Liver (tissue), 8 donors: ENCODE measurements at regions not wholly inside any gene's neighbourhood (a gene's known extent, or its start where the extent isn't known, plus 50 kb on each side); places are given as distances from the start of the nearest gene placed in this dataset.

Source experiments
- DNase-seq: peaks from one replicate; pipeline ENCODE4 v3.0.0-alpha.2; 2017; ENCODE audit warnings: low spot score
- H3K27ac ChIP-seq, 2 donors: one replicate each; pipeline ENCODE4 v1.7.0; 2013; ENCODE audit warnings: inconsistent platforms in 2 of 2, low read length in 2 of 2, control low read depth in 1 of 2, low read depth in 1 of 2, mild to moderate bottlenecking in 1 of 2
- H3K27me3 ChIP-seq, 4 donors: one replicate each; pipeline versions ENCODE4 v1.6.1 to v1.7.0; 2013; ENCODE audit warnings: low read length in 3 of 4, inconsistent platforms in 1 of 4, mild to moderate bottlenecking in 1 of 4, moderate library complexity in 1 of 4; ENCODE audit not compliant: control insufficient read depth in 4 of 4, insufficient read depth in 4 of 4
- H3K36me3 ChIP-seq, 4 donors: one replicate each; pipeline versions ENCODE4 v1.6.1 to v1.7.0; 2013; ENCODE audit warnings: low read length in 3 of 4, mild to moderate bottlenecking in 3 of 4, low read depth in 1 of 4, moderate library complexity in 1 of 4; ENCODE audit not compliant: control insufficient read depth in 4 of 4, insufficient read depth in 3 of 4
- H3K4me1 ChIP-seq, 4 donors: one replicate each; pipeline versions ENCODE4 v1.6.1 to v1.7.0; 2013; ENCODE audit warnings: low read length in 3 of 4, mild to moderate bottlenecking in 3 of 4, moderate library complexity in 1 of 4; ENCODE audit not compliant: control insufficient read depth in 4 of 4, insufficient read depth in 4 of 4
- H3K4me3 ChIP-seq, 3 donors: one replicate each; pipeline versions ENCODE4 v1.6.1 to v1.7.0; 2013; ENCODE audit warnings: low read length in 3 of 3, control low read depth in 1 of 3, low read depth in 1 of 3, mild to moderate bottlenecking in 1 of 3
- H3K9ac ChIP-seq, 2 donors: one replicate each; pipeline ENCODE4 v1.7.0; 2013; ENCODE audit warnings: low read length in 2 of 2, mild to moderate bottlenecking in 2 of 2, moderate library complexity in 2 of 2, control low read depth in 1 of 2, low read depth in 1 of 2
- H3K9me3 ChIP-seq, 4 donors: one replicate each; pipeline versions ENCODE4 v1.6.1 to v1.7.0; 2013; ENCODE audit warnings: low read length in 3 of 4; ENCODE audit not compliant: control insufficient read depth in 4 of 4
- CTCF ChIP-seq: fragments of 150-350 bp; IDR thresholded peaks from 2 replicates; pipeline ENCODE4 v1.5.1; 2017; ENCODE audit warnings: improper control_type of control experiment, low read depth, low read length; ENCODE audit not compliant: missing input control
- EGR1 ChIP-seq, 2 donors: IDR thresholded peaks; 2 replicates each; pipeline ENCODE4 v1.6.1; 2016 to 2018; ENCODE audit warnings: antibody characterized with exemption in 2 of 2, low read depth in 2 of 2
- FOXA1 ChIP-seq: IDR thresholded peaks from 2 replicates; pipeline ENCODE4 v1.6.1; 2016; ENCODE audit warnings: antibody characterized with exemption
- FOXA2 ChIP-seq: IDR thresholded peaks from 2 replicates; pipeline ENCODE4 v1.6.1; 2016; ENCODE audit warnings: antibody characterized with exemption
- GABPA ChIP-seq, 2 donors: IDR thresholded peaks in 1 of 2; conservative IDR thresholded peaks in 1 of 2; 2 replicates each; pipeline ENCODE4 v1.6.1; 2016; ENCODE audit warnings: antibody characterized with exemption in 2 of 2, mild to moderate bottlenecking in 1 of 2, moderate library complexity in 1 of 2
- HNF4G ChIP-seq: IDR thresholded peaks from 2 replicates; pipeline ENCODE4 v1.6.1; 2016; ENCODE audit warnings: antibody characterized with exemption
- JUND ChIP-seq, 2 donors: IDR thresholded peaks; 2 replicates each; pipeline ENCODE4 v1.6.1; 2016; ENCODE audit warnings: antibody characterized with exemption in 2 of 2
- NR2F2 ChIP-seq: IDR thresholded peaks from 2 replicates; pipeline ENCODE4 v1.6.1; 2016; ENCODE audit warnings: antibody characterized with exemption
- RAD21 ChIP-seq, 2 donors: IDR thresholded peaks; 2 replicates each; pipeline ENCODE4 v1.6.1; 2016; ENCODE audit warnings: antibody characterized with exemption in 2 of 2, mild to moderate bottlenecking in 2 of 2
- RXRA ChIP-seq, 2 donors: IDR thresholded peaks; 2 replicates each; pipeline ENCODE4 v1.6.1; 2017 to 2018; ENCODE audit warnings: antibody characterized with exemption in 2 of 2, mild to moderate bottlenecking in 1 of 2
- SP1 ChIP-seq: IDR thresholded peaks from 2 replicates; pipeline ENCODE4 v1.6.1; 2018; ENCODE audit warnings: antibody characterized with exemption, mild to moderate bottlenecking
- YY1 ChIP-seq: IDR thresholded peaks from 2 replicates; pipeline ENCODE4 v1.6.1; 2016; ENCODE audit warnings: antibody characterized with exemption, mild to moderate bottlenecking
- WGBS: extraction: QIAGEN DNeasy Blood & Tissue Kit; methylation state at CpG from one replicate; pipeline ENCODE4 v1.1.7; 2013; 5-methylcytosine and 5-hydroxymethylcytosine counted together
- TF ChIP-seq, protein P1 (sequence below): IDR thresholded peaks from 2 replicates; pipeline ENCODE4 v1.6.1; 2016; ENCODE audit warnings: antibody characterized with exemption
- TF ChIP-seq, protein P2 (sequence below): IDR thresholded peaks from 2 replicates; pipeline ENCODE4 v1.6.1; 2016; ENCODE audit warnings: antibody characterized with exemption
- TF ChIP-seq, protein P3 (sequence below): IDR thresholded peaks from 2 replicates; pipeline ENCODE4 v1.6.1; 2016; ENCODE audit warnings: antibody characterized with exemption, mild to moderate bottlenecking
- TF ChIP-seq, protein P4 (sequence below): IDR thresholded peaks from 2 replicates; pipeline ENCODE4 v1.6.1; 2016; ENCODE audit warnings: antibody characterized with exemption
- donor health status: healthy.
- donor health status: healthy.
- donor health status: healthy.
- donor health status: healthy.
- donor health status: healthy.

GRCh38 chr5:44619875-44620610 is 188.7 kb upstream of the MRPS30 start:
- H3K9ac ChIP-seq, result no peak overlapping the region
- 73% methylated on average over 3 of the region's 3 CpGs for WGBS
- TF ChIP-seq RXRA (IDR thresholded peaks at IDR 0.05) (no peak), NR2F2 (no peak), FOXA1 (no peak), GABPA (IDR thresholded peaks at IDR 0.05 in 1 of 2, conservative IDR thresholded peaks at IDR 0.05 in 1 of 2) (no peak), EGR1 (IDR thresholded peaks at IDR 0.05; ENCODE audit: low read depth in 2 of 2) (no peak), CTCF (no peak), YY1 (no peak), JUND (IDR thresholded peaks at IDR 0.05) (no peak), RAD21 (IDR thresholded peaks at IDR 0.05) (no peak), HNF4G (no peak), FOXA2 (no peak)
- TF ChIP-seq, protein P1, sequence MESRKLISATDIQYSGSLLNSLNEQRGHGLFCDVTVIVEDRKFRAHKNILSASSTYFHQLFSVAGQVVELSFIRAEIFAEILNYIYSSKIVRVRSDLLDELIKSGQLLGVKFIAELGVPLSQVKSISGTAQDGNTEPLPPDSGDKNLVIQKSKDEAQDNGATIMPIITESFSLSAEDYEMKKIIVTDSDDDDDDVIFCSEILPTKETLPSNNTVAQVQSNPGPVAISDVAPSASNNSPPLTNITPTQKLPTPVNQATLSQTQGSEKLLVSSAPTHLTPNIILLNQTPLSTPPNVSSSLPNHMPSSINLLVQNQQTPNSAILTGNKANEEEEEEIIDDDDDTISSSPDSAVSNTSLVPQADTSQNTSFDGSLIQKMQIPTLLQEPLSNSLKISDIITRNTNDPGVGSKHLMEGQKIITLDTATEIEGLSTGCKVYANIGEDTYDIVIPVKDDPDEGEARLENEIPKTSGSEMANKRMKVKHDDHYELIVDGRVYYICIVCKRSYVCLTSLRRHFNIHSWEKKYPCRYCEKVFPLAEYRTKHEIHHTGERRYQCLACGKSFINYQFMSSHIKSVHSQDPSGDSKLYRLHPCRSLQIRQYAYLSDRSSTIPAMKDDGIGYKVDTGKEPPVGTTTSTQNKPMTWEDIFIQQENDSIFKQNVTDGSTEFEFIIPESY, result no peak
- TF ChIP-seq, protein P2, sequence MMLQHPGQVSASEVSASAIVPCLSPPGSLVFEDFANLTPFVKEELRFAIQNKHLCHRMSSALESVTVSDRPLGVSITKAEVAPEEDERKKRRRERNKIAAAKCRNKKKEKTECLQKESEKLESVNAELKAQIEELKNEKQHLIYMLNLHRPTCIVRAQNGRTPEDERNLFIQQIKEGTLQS, result no peak
- TF ChIP-seq, protein P3, sequence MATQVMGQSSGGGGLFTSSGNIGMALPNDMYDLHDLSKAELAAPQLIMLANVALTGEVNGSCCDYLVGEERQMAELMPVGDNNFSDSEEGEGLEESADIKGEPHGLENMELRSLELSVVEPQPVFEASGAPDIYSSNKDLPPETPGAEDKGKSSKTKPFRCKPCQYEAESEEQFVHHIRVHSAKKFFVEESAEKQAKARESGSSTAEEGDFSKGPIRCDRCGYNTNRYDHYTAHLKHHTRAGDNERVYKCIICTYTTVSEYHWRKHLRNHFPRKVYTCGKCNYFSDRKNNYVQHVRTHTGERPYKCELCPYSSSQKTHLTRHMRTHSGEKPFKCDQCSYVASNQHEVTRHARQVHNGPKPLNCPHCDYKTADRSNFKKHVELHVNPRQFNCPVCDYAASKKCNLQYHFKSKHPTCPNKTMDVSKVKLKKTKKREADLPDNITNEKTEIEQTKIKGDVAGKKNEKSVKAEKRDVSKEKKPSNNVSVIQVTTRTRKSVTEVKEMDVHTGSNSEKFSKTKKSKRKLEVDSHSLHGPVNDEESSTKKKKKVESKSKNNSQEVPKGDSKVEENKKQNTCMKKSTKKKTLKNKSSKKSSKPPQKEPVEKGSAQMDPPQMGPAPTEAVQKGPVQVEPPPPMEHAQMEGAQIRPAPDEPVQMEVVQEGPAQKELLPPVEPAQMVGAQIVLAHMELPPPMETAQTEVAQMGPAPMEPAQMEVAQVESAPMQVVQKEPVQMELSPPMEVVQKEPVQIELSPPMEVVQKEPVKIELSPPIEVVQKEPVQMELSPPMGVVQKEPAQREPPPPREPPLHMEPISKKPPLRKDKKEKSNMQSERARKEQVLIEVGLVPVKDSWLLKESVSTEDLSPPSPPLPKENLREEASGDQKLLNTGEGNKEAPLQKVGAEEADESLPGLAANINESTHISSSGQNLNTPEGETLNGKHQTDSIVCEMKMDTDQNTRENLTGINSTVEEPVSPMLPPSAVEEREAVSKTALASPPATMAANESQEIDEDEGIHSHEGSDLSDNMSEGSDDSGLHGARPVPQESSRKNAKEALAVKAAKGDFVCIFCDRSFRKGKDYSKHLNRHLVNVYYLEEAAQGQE, result no peak
- TF ChIP-seq, protein P4, sequence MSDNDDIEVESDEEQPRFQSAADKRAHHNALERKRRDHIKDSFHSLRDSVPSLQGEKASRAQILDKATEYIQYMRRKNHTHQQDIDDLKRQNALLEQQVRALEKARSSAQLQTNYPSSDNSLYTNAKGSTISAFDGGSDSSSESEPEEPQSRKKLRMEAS, result no peak
- H3K36me3 ChIP-seq, result no peaks in the 10 kb centered on the region
- H3K9me3 ChIP-seq, result no peaks in the 10 kb centered on the region
- no peak for DNase-seq
- no peak overlapping the region for H3K4me3 ChIP-seq
- no peaks in the 10 kb centered on the region for H3K27me3 ChIP-seq
- H3K4me1 ChIP-seq, result no peaks in the 10 kb centered on the region
- no peak overlapping the region for H3K27ac ChIP-seq

- H3K9ac ChIP-seq, result no peak overlapping the region
- TF ChIP-seq, protein P4, result no peak
- TF ChIP-seq, protein P2, result no peak
- TF ChIP-seq EGR1 (IDR thresholded peaks at IDR 0.05; ENCODE audit: low read depth in 2 of 2) (no peak), FOXA2 (no peak), NR2F2 (no peak), RAD21 (IDR thresholded peaks at IDR 0.05) (no peak), JUND (IDR thresholded peaks at IDR 0.05) (no peak), YY1 (no peak), RXRA (IDR thresholded peaks at IDR 0.05) (no peak), CTCF (no peak), GABPA (IDR thresholded peaks at IDR 0.05 in 1 of 2, conservative IDR thresholded peaks at IDR 0.05 in 1 of 2) (no peak), SP1 (no peak), FOXA1 (no peak)
- TF ChIP-seq, protein P1, result no peak
- DNase-seq, result no peak
- H3K36me3 ChIP-seq, result no peaks in the 10 kb centered on the region
- no peak overlapping the region for H3K4me3 ChIP-seq
- H3K27ac ChIP-seq, result no peak overlapping the region
- no peaks in the 10 kb centered on the region for H3K9me3 ChIP-seq
- no peaks in the 10 kb centered on the region for H3K27me3 ChIP-seq
- 71% methylated on average over 2 of the region's 2 CpGs for WGBS
- H3K4me1 ChIP-seq, result no peaks in the 10 kb centered on the region
Observed at GRCh38 chr5:44614845-44615244, 193.9 kb upstream of the MRPS30 start.
